ENCODE measurements at regions not wholly inside any gene's neighbourhood (a gene's known extent, or its start where the extent isn't known, plus 50 kb on each side); places are given as distances from the start of the nearest gene placed in this dataset.

GRCh38 chr18:68220458-68220857, 494.4 kb downstream of the TMX3 start:
- Histone ChIP-seq H3K27ac (no peak overlapping the region), H4K20me1 (ENCODE audit: low read depth) (no peaks in the 10 kb centered on the region), H3K9ac (no peak overlapping the region), H3K9me3 (ENCODE audit: low read depth) (no peaks in the 10 kb centered on the region), H3F3A (ENCODE audit: low read depth) (no peaks in the 10 kb centered on the region), H3K36me3 (no peaks in the 10 kb centered on the region), H3K27me3 (no peaks in the 10 kb centered on the region), H2AFZ (replicated peaks) (no peak overlapping the region), H3K4me3 (no peak overlapping the region), H3K4me2 (no peak overlapping the region), H3K79me2 (ENCODE audit: low read depth) (no peaks in the 10 kb centered on the region), H3K4me1 (peaks cover 3% of the 10 kb centered on the region)
- Mint-ChIP-seq H3K4me1 (peaks cover 18% of the 10 kb centered on the region), H3K9me3 (peaks cover 2% of the 10 kb centered on the region), H3K4me3 (no peak overlapping the region), H3K27me3 (ENCODE audit: insufficient read depth, low read depth) (no peaks in the 10 kb centered on the region), H3K27ac (no peak overlapping the region), H3K36me3 (no peaks in the 10 kb centered on the region)
- DNase-seq (ENCODE audit: low spot score) = no peak
- no peak for TF ChIP-seq EZH2phosphoT487 (IDR thresholded peaks at IDR 0.05)
- no peak for TF ChIP-seq CTCF (IDR thresholded peaks at IDR 0.05)
- no peak for TF ChIP-seq EZH2 (IDR thresholded peaks at IDR 0.05)

- no peak overlapping the region for H3K27ac Mint-ChIP-seq
- no peaks in the 10 kb centered on the region for H3K36me3 ChIP-seq
- no peak overlapping the region for H3K4me2 ChIP-seq
- H3K4me3 ChIP-seq = no peak overlapping the region
- no peaks in the 10 kb centered on the region for H3K9me3 ChIP-seq (ENCODE audit: low read depth)
- no peaks in the 10 kb centered on the region for H3K27me3 ChIP-seq
- no peak overlapping the region for H3K27ac ChIP-seq
- peaks cover 3% of the 10 kb centered on the region for H3K4me1 ChIP-seq
- no peaks in the 10 kb centered on the region for H3K79me2 ChIP-seq (ENCODE audit: low read depth)
- no peaks in the 10 kb centered on the region for H3K36me3 Mint-ChIP-seq
- H3K4me1 Mint-ChIP-seq = peaks cover 18% of the 10 kb centered on the region
- no peaks in the 10 kb centered on the region for H3K27me3 Mint-ChIP-seq (ENCODE audit: insufficient read depth, low read depth)
- H3K9ac ChIP-seq = no peak overlapping the region
- H3K4me3 Mint-ChIP-seq = no peak overlapping the region
- H3K9me3 Mint-ChIP-seq = no peaks in the 10 kb centered on the region
- no peaks in the 10 kb centered on the region for H3F3A ChIP-seq (ENCODE audit: low read depth)
- TF ChIP-seq EZH2phosphoT487 (IDR thresholded peaks at IDR 0.05) (no peak), CTCF (IDR thresholded peaks at IDR 0.05) (no peak), EZH2 (IDR thresholded peaks at IDR 0.05) (no peak)
- DNase-seq (ENCODE audit: low spot score) = no peak
- no peaks in the 10 kb centered on the region for H4K20me1 ChIP-seq (ENCODE audit: low read depth)
- no peak overlapping the region for H2AFZ ChIP-seq (replicated peaks)
Measured at GRCh38 chr18:68219872-68220271, 495.0 kb downstream of the TMX3 start.

GRCh38 chr18:68219274-68219673, 495.6 kb downstream of the TMX3 start:
- no peak overlapping the region for H3K27ac Mint-ChIP-seq
- no peak overlapping the region for H3K4me2 ChIP-seq
- no peak overlapping the region for H2AFZ ChIP-seq (replicated peaks)
- no peak overlapping the region for H3K9ac ChIP-seq
- no peak overlapping the region for H3K4me3 ChIP-seq
- H4K20me1 ChIP-seq (ENCODE audit: low read depth) = no peaks in the 10 kb centered on the region
- H3K36me3 ChIP-seq = no peaks in the 10 kb centered on the region
- DNase-seq (ENCODE audit: low spot score) = no peak
- H3F3A ChIP-seq (ENCODE audit: low read depth) = no peaks in the 10 kb centered on the region
- H3K4me3 Mint-ChIP-seq = no peak overlapping the region
- no peak for TF ChIP-seq EZH2phosphoT487 (IDR thresholded peaks at IDR 0.05)
- TF ChIP-seq EZH2 (IDR thresholded peaks at IDR 0.05) = no peak
- TF ChIP-seq CTCF (IDR thresholded peaks at IDR 0.05) = no peak
- peaks cover 3% of the 10 kb centered on the region for H3K4me1 ChIP-seq
- H3K9me3 Mint-ChIP-seq = no peaks in the 10 kb centered on the region
- no peak overlapping the region for H3K27ac ChIP-seq
- no peaks in the 10 kb centered on the region for H3K79me2 ChIP-seq (ENCODE audit: low read depth)
- H3K36me3 Mint-ChIP-seq = no peaks in the 10 kb centered on the region
- H3K27me3 Mint-ChIP-seq (ENCODE audit: insufficient read depth, low read depth) = no peaks in the 10 kb centered on the region
- peaks cover 17% of the 10 kb centered on the region for H3K4me1 Mint-ChIP-seq
- no peaks in the 10 kb centered on the region for H3K27me3 ChIP-seq
- no peaks in the 10 kb centered on the region for H3K9me3 ChIP-seq (ENCODE audit: low read depth)
